ENCODE measurements at regions not wholly inside any gene's neighbourhood (a gene's known extent, or its start where the extent isn't known, plus 50 kb on each side); places are given as distances from the start of the nearest gene placed in this dataset.

DNA sequence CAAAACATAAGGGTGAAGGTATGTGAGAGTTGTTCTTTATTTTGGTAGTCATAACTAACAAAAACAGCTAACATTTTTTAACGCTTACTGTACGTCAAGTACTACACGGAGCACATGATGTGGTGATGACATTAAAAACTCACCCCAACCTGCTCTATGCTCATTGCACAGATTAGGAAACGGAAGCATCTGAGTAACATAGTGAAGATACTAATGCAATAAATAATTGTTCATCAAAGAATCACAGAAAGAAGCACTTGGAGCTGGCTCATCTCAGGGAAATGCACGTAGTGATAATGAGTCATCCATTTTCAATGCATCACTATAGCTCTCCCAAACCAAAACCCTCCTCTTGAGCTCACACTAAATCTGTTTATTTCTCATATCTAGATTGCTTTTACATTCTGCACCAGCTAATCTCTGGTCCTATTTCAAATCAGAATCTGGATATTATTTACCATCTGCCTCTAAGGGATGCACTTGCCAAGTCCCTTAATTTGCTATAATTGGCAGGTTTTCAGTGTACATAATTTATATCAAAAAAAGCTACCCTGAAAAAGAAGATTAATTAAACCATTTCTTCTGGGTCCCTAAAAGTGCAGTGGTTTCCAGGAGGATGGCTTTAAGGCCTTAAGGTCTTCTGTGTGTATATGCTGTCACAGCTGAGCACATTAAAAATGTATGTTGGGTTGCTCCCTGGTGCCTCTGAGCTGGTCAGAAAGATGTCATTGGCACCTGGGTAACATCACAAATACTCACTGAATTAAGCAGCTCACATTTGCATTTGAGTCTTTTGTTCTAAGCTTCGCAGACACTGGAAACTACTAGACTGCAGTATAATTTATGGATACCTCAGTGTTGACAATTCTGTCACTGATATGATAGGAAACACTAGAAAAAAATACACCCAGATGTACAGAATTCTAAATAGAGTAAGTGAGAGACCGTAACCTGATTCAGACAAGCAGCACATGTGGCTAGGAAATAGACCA, 677.4 kb upstream of the CITED2 start:
- DNase-seq, result no peak
- H3K4me1 ChIP-seq (ENCODE audit: control insufficient read depth, insufficient read depth, low read length, poor library complexity, severe bottlenecking), result no peaks in the 10 kb centered on the region

GRCh38 chr6:140050101-140050995, 675.9 kb upstream of the CITED2 start:
- Histone ChIP-seq H3K27ac (ENCODE audit: insufficient read depth, low read length, poor library complexity, severe bottlenecking) (no peak overlapping the region), H3K4me3 (ENCODE audit: insufficient read depth, low read depth, low read length, poor library complexity, severe bottlenecking) (no peak overlapping the region), H3K4me1 (ENCODE audit: control insufficient read depth, insufficient read depth, low read length, poor library complexity, severe bottlenecking) (no peaks in the 10 kb centered on the region), H3K27me3 (replicated peaks; ENCODE audit: control insufficient read depth, insufficient read depth, low read length, poor library complexity, severe bottlenecking) (no peaks in the 10 kb centered on the region), H3K9me3 (ENCODE audit: control insufficient read depth, low read length) (no peaks in the 10 kb centered on the region), H3K36me3 (ENCODE audit: control insufficient read depth, insufficient read depth, low read length) (no peaks in the 10 kb centered on the region)
- DNase-seq, result no peak

More for the DNA sequence above, 677.4 kb upstream of the CITED2 start:
- H3K27me3 ChIP-seq (replicated peaks; ENCODE audit: control insufficient read depth, insufficient read depth, low read length, poor library complexity, severe bottlenecking), result no peaks in the 10 kb centered on the region
- no peak overlapping the region for H3K4me3 ChIP-seq (ENCODE audit: insufficient read depth, low read depth, low read length, poor library complexity, severe bottlenecking)
- no peaks in the 10 kb centered on the region for H3K9me3 ChIP-seq (ENCODE audit: control insufficient read depth, low read length)
- no peaks in the 10 kb centered on the region for H3K36me3 ChIP-seq (ENCODE audit: control insufficient read depth, insufficient read depth, low read length)
- H3K27ac ChIP-seq (ENCODE audit: insufficient read depth, low read length, poor library complexity, severe bottlenecking), result no peak overlapping the region

GRCh38 chr6:140049251-140049650, 674.8 kb upstream of the CITED2 start:
- Histone ChIP-seq H3K9me3 (ENCODE audit: control insufficient read depth, low read length) (no peaks in the 10 kb centered on the region), H3K4me3 (ENCODE audit: insufficient read depth, low read depth, low read length, poor library complexity, severe bottlenecking) (no peak overlapping the region), H3K27ac (ENCODE audit: insufficient read depth, low read length, poor library complexity, severe bottlenecking) (no peak overlapping the region)

DNA sequence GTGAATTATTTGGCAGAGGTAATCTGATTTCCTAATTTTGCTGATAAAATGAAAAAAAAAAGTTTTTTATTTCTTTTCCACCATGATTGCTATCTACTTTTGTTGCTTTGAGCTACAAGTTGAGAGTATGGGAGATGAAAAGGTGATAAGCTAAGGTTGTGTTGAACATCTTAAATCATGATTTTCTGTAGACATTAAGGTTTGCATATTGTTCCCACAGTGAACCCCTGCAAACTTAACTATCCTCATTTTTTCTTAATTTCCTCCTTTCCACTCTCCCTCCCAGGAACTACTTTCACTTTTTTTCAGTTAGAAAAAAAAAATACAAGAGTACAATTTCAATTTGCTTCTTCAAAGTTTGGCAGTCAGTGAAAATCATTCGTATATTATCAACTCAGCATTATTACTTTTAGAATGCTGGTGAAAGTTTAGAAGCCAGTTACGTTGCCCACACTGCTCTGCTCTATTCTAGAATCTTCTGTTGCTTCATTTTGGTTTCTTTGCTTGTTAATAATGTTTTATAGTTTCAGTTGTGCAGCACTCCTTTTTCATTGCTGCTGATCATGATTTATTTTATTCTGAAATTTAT, 673.8 kb upstream of the CITED2 start:
- Histone ChIP-seq H3K36me3 (ENCODE audit: control insufficient read depth, insufficient read depth, low read length) (no peaks in the 10 kb centered on the region), H3K27ac (ENCODE audit: insufficient read depth, low read length, poor library complexity, severe bottlenecking) (no peak overlapping the region), H3K9me3 (ENCODE audit: control insufficient read depth, low read length) (no peaks in the 10 kb centered on the region), H3K27me3 (replicated peaks; ENCODE audit: control insufficient read depth, insufficient read depth, low read length, poor library complexity, severe bottlenecking) (no peaks in the 10 kb centered on the region), H3K4me1 (ENCODE audit: control insufficient read depth, insufficient read depth, low read length, poor library complexity, severe bottlenecking) (no peaks in the 10 kb centered on the region), H3K4me3 (ENCODE audit: insufficient read depth, low read depth, low read length, poor library complexity, severe bottlenecking) (no peak overlapping the region)
- DNase-seq, result no peak

More at GRCh38 chr6:140049251-140049650, 674.8 kb upstream of the CITED2 start:
- DNase-seq, result no peak
- Histone ChIP-seq H3K4me1 (ENCODE audit: control insufficient read depth, insufficient read depth, low read length, poor library complexity, severe bottlenecking) (no peaks in the 10 kb centered on the region), H3K36me3 (ENCODE audit: control insufficient read depth, insufficient read depth, low read length) (no peaks in the 10 kb centered on the region), H3K27me3 (replicated peaks; ENCODE audit: control insufficient read depth, insufficient read depth, low read length, poor library complexity, severe bottlenecking) (no peaks in the 10 kb centered on the region)

DNA sequence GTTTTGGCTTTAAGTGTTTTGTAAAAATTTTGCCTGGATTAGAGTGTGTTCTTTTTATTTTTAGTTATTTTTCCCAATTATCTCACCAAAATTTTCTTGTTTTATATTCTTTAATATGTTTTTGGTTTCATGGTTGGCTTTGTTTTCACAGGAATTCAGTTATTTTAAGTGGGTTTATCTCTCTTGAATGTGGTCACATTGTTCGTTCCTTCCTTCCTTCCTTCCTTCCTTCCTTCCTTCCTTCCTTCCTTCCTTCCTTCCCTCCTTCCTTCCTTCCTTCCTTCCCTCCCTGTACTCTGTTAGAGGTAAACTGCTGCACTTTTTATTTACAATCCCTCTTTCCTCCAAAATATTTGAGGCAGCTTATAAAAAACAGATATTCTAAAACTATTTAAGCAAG, 672.9 kb upstream of the CITED2 start:
- DNase-seq, result no peak
- no peak overlapping the region for H3K27ac ChIP-seq (ENCODE audit: insufficient read depth, low read length, poor library complexity, severe bottlenecking)
- no peaks in the 10 kb centered on the region for H3K9me3 ChIP-seq (ENCODE audit: control insufficient read depth, low read length)
- no peaks in the 10 kb centered on the region for H3K27me3 ChIP-seq (replicated peaks; ENCODE audit: control insufficient read depth, insufficient read depth, low read length, poor library complexity, severe bottlenecking)
- no peaks in the 10 kb centered on the region for H3K4me1 ChIP-seq (ENCODE audit: control insufficient read depth, insufficient read depth, low read length, poor library complexity, severe bottlenecking)
- no peaks in the 10 kb centered on the region for H3K36me3 ChIP-seq (ENCODE audit: control insufficient read depth, insufficient read depth, low read length)
- H3K4me3 ChIP-seq (ENCODE audit: insufficient read depth, low read depth, low read length, poor library complexity, severe bottlenecking), result no peak overlapping the region

GRCh38 chr6:140046016-140046632, 671.7 kb upstream of the CITED2 start:
- Histone ChIP-seq H3K4me3 (ENCODE audit: insufficient read depth, low read depth, low read length, poor library complexity, severe bottlenecking) (no peak overlapping the region), H3K36me3 (ENCODE audit: control insufficient read depth, insufficient read depth, low read length) (no peaks in the 10 kb centered on the region), H3K27ac (ENCODE audit: insufficient read depth, low read length, poor library complexity, severe bottlenecking) (no peak overlapping the region), H3K27me3 (replicated peaks; ENCODE audit: control insufficient read depth, insufficient read depth, low read length, poor library complexity, severe bottlenecking) (no peaks in the 10 kb centered on the region), H3K9me3 (ENCODE audit: control insufficient read depth, low read length) (no peaks in the 10 kb centered on the region), H3K4me1 (ENCODE audit: control insufficient read depth, insufficient read depth, low read length, poor library complexity, severe bottlenecking) (no peaks in the 10 kb centered on the region)
- no peak for DNase-seq

DNA sequence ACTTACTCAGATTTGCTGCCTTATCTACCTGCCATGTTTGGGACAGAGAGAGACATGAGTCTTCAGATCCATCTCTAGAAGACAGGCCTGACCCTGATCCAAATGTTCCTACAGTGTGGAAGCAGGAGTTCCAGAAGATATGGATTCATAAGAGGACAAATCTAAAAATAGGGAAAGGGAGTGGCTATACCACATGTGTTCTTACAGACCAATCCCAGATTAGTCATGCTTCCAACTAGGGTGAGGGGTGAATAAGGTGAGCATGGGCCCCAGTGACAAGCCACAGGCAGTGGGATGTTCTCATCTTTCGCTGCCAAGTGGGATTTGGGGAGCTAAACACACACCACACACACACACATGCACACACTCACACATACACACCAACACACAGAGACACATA, 670.7 kb upstream of the CITED2 start:
- H3K27ac ChIP-seq (ENCODE audit: insufficient read depth, low read length, poor library complexity, severe bottlenecking), result no peak overlapping the region
- H3K4me1 ChIP-seq (ENCODE audit: control insufficient read depth, insufficient read depth, low read length, poor library complexity, severe bottlenecking), result no peaks in the 10 kb centered on the region
- DNase-seq, result no peak
- H3K4me3 ChIP-seq (ENCODE audit: insufficient read depth, low read depth, low read length, poor library complexity, severe bottlenecking), result no peak overlapping the region
- H3K9me3 ChIP-seq (ENCODE audit: control insufficient read depth, low read length), result no peaks in the 10 kb centered on the region
- H3K36me3 ChIP-seq (ENCODE audit: control insufficient read depth, insufficient read depth, low read length), result no peaks in the 10 kb centered on the region
- H3K27me3 ChIP-seq (replicated peaks; ENCODE audit: control insufficient read depth, insufficient read depth, low read length, poor library complexity, severe bottlenecking), result no peaks in the 10 kb centered on the region

DNA sequence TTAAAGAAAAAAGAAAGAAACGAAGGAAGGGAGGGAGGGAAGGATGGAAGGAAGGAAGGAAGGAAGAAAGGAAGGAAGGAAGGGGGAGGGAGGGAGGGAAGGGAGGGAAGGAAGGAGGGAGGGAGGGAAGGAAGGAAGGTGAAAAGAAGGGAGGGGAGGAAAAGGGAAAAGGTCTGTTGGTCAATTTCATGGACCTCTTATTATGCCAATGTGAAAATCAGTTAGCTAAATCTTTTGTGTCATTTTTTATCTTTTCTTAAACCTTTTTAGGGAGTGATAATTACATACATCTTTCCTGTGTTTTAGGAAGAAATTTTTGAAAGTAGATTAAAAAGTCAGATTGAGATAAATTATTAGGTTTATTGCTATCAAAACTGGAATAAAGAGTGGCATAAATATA, 670.2 kb upstream of the CITED2 start:
- Histone ChIP-seq H3K36me3 (ENCODE audit: control insufficient read depth, insufficient read depth, low read length) (no peaks in the 10 kb centered on the region), H3K4me3 (ENCODE audit: insufficient read depth, low read depth, low read length, poor library complexity, severe bottlenecking) (no peak overlapping the region), H3K27me3 (replicated peaks; ENCODE audit: control insufficient read depth, insufficient read depth, low read length, poor library complexity, severe bottlenecking) (no peaks in the 10 kb centered on the region), H3K27ac (ENCODE audit: insufficient read depth, low read length, poor library complexity, severe bottlenecking) (no peak overlapping the region), H3K4me1 (ENCODE audit: control insufficient read depth, insufficient read depth, low read length, poor library complexity, severe bottlenecking) (no peaks in the 10 kb centered on the region), H3K9me3 (ENCODE audit: control insufficient read depth, low read length) (no peaks in the 10 kb centered on the region)
- no peak for DNase-seq

GRCh38 chr6:140043762-140044378, 669.4 kb upstream of the CITED2 start:
- Histone ChIP-seq H3K4me1 (ENCODE audit: control insufficient read depth, insufficient read depth, low read length, poor library complexity, severe bottlenecking) (no peaks in the 10 kb centered on the region), H3K27ac (ENCODE audit: insufficient read depth, low read length, poor library complexity, severe bottlenecking) (no peak overlapping the region)

More at GRCh38 chr6:140043762-140044378, 669.4 kb upstream of the CITED2 start:
- DNase-seq, result no peak
- no peaks in the 10 kb centered on the region for H3K9me3 ChIP-seq (ENCODE audit: control insufficient read depth, low read length)
- H3K27me3 ChIP-seq (replicated peaks; ENCODE audit: control insufficient read depth, insufficient read depth, low read length, poor library complexity, severe bottlenecking), result no peaks in the 10 kb centered on the region
- no peaks in the 10 kb centered on the region for H3K36me3 ChIP-seq (ENCODE audit: control insufficient read depth, insufficient read depth, low read length)
- H3K4me3 ChIP-seq (ENCODE audit: insufficient read depth, low read depth, low read length, poor library complexity, severe bottlenecking), result no peak overlapping the region

All from effector memory CD4-positive, alpha-beta T cell (primary cell).